GM23338 (cell line): ENCODE measurements at regions not wholly inside any gene's neighbourhood (a gene's known extent, or its start where the extent isn't known, plus 50 kb on each side); places are given as distances from the start of the nearest gene placed in this dataset.

ENCODE experiments used
- CREB1 ChIP-seq: fragments of 250-450 bp; sonication (Bioruptor Pico); IDR thresholded peaks from 2 replicates; pipeline ENCODE4 v1.5.0; 2020; ENCODE audit warnings: low read depth, mild to moderate bottlenecking, moderate library complexity
- CTCF ChIP-seq, 2 experiments: fragments of 200-600 bp in 1 of 2; sonication (generic) in 1 of 2; conservative IDR thresholded peaks; 2 replicates each; pipeline versions ENCODE4 v1.5.1 to v1.6.1; 2016 to 2017; ENCODE audit warnings: antibody characterized with exemption in 2 of 2, low read depth in 2 of 2, mild to moderate bottlenecking in 2 of 2, moderate library complexity in 1 of 2
- EZH2 ChIP-seq: fragments of 200-600 bp; sonication (generic); IDR thresholded peaks from one replicate; pipeline ENCODE4 v1.8.0; 2017; ENCODE audit warnings: antibody characterized with exemption, mild to moderate bottlenecking, low read depth; ENCODE audit not compliant: unreplicated experiment
- EZH2phosphoT487 ChIP-seq: fragments of 200-600 bp; sonication (generic); IDR thresholded peaks from one replicate; pipeline ENCODE4 v1.8.1; 2018; ENCODE audit warnings: antibody characterized with exemption; ENCODE audit not compliant: unreplicated experiment
- JUNB ChIP-seq: IDR thresholded peaks from one replicate; pipeline ENCODE4 v1.6.1; 2016; ENCODE audit warnings: antibody characterized with exemption; ENCODE audit not compliant: unreplicated experiment
- POLR2AphosphoS5 ChIP-seq: IDR thresholded peaks from 2 replicates; pipeline ENCODE4 v1.6.1; 2016; ENCODE audit warnings: antibody characterized with exemption, low read depth
- TF ChIP-seq, protein P1 (sequence below): IDR thresholded peaks from one replicate; pipeline ENCODE4 v1.6.1; 2018; ENCODE audit warnings: antibody characterized with exemption; ENCODE audit not compliant: unreplicated experiment
- TF ChIP-seq, protein P2 (sequence below): IDR thresholded peaks from 2 replicates; pipeline ENCODE4 v1.6.1; 2016; ENCODE audit warnings: antibody characterized with exemption

DNA sequence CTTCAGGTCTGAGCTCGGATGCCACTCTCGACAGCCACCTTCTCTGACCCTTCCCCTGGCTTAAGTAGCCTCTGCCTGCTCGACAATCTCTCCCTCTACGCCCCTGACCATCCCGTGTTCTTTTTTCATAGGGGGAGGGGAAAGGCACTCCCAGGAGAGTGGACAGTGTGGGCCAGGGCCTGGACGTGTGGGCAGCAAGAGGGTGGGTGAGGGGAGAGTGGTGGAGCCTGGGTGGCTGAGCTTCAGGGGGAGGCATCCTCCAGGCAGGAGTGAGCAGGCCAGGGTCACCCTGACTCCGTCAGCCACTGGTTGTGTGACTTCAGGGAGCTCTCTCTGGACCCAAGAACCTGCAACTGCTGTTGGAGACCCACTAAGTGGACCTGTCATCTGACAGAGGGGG, 92.7 kb downstream of the CEBPB start:
- TF ChIP-seq CTCF (conservative IDR thresholded peaks at IDR 0.05; ENCODE audit: low read depth in 2 of 2) (no peak), JUNB (no peak), EZH2phosphoT487 (no peak), EZH2 (no peak), CREB1 (CRISPR knock-in tag) (no peak), POLR2AphosphoS5 (no peak)
- TF ChIP-seq, protein P1, sequence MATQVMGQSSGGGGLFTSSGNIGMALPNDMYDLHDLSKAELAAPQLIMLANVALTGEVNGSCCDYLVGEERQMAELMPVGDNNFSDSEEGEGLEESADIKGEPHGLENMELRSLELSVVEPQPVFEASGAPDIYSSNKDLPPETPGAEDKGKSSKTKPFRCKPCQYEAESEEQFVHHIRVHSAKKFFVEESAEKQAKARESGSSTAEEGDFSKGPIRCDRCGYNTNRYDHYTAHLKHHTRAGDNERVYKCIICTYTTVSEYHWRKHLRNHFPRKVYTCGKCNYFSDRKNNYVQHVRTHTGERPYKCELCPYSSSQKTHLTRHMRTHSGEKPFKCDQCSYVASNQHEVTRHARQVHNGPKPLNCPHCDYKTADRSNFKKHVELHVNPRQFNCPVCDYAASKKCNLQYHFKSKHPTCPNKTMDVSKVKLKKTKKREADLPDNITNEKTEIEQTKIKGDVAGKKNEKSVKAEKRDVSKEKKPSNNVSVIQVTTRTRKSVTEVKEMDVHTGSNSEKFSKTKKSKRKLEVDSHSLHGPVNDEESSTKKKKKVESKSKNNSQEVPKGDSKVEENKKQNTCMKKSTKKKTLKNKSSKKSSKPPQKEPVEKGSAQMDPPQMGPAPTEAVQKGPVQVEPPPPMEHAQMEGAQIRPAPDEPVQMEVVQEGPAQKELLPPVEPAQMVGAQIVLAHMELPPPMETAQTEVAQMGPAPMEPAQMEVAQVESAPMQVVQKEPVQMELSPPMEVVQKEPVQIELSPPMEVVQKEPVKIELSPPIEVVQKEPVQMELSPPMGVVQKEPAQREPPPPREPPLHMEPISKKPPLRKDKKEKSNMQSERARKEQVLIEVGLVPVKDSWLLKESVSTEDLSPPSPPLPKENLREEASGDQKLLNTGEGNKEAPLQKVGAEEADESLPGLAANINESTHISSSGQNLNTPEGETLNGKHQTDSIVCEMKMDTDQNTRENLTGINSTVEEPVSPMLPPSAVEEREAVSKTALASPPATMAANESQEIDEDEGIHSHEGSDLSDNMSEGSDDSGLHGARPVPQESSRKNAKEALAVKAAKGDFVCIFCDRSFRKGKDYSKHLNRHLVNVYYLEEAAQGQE: no peak
- TF ChIP-seq, protein P2, sequence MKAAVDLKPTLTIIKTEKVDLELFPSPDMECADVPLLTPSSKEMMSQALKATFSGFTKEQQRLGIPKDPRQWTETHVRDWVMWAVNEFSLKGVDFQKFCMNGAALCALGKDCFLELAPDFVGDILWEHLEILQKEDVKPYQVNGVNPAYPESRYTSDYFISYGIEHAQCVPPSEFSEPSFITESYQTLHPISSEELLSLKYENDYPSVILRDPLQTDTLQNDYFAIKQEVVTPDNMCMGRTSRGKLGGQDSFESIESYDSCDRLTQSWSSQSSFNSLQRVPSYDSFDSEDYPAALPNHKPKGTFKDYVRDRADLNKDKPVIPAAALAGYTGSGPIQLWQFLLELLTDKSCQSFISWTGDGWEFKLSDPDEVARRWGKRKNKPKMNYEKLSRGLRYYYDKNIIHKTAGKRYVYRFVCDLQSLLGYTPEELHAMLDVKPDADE: no peak
